ENCODE measurements at regions not wholly inside any gene's neighbourhood (a gene's known extent, or its start where the extent isn't known, plus 50 kb on each side); places are given as distances from the start of the nearest gene placed in this dataset.

DNA sequence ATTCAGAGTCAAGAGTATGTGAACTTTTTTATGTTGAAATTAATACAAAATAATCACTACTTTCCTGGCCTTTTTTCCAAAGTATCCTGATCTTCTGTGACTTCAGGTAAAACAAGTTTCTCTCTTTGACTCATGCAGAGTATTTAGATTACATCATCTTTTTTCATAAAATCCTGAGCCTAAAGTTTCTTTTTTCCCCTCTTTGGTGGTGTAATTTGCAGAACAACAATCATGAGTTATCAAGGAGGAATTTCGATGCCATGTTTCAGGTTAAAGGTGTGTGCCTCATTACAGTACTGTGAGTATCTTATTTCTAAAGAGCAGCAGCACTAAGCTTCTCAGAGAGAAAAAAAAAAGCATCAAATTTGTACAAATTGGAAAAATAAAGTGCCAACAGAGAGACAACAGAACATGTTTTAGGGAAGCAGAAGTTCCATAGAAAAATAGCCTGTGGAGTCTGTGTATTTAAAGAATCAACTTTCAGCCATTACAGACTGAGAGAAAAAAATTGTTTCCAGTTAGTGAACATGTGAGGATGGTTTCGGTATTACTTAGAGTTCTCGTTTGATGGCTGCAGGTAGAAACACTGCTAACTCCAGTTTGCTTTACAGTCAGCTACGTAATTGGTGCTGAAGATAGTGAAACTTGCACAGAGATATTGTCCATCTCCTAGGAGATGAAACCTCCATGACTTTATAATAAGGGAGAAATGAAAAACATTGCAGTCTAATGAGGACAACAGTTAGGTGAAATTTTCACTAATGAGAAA, 78.1 kb upstream of the PCDH9 start:
- Mint-ChIP-seq H3K27me3 (ENCODE audit: insufficient read depth) (no peaks in the 10 kb centered on the region), H3K36me3 (ENCODE audit: low read depth) (no peaks in the 10 kb centered on the region), H3K4me3 (no peak overlapping the region), H3K4me1 (ENCODE audit: low read depth) (no peaks in the 10 kb centered on the region), H3K27ac (no peak overlapping the region), H3K9me3 (peaks cover 2% of the 10 kb centered on the region; the same call in 1 of the 2 replicates)
- TF ChIP-seq, protein P1, sequence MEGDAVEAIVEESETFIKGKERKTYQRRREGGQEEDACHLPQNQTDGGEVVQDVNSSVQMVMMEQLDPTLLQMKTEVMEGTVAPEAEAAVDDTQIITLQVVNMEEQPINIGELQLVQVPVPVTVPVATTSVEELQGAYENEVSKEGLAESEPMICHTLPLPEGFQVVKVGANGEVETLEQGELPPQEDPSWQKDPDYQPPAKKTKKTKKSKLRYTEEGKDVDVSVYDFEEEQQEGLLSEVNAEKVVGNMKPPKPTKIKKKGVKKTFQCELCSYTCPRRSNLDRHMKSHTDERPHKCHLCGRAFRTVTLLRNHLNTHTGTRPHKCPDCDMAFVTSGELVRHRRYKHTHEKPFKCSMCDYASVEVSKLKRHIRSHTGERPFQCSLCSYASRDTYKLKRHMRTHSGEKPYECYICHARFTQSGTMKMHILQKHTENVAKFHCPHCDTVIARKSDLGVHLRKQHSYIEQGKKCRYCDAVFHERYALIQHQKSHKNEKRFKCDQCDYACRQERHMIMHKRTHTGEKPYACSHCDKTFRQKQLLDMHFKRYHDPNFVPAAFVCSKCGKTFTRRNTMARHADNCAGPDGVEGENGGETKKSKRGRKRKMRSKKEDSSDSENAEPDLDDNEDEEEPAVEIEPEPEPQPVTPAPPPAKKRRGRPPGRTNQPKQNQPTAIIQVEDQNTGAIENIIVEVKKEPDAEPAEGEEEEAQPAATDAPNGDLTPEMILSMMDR (IDR thresholded peaks at IDR 0.05), result no peak
- no peak for DNase-seq

DNA sequence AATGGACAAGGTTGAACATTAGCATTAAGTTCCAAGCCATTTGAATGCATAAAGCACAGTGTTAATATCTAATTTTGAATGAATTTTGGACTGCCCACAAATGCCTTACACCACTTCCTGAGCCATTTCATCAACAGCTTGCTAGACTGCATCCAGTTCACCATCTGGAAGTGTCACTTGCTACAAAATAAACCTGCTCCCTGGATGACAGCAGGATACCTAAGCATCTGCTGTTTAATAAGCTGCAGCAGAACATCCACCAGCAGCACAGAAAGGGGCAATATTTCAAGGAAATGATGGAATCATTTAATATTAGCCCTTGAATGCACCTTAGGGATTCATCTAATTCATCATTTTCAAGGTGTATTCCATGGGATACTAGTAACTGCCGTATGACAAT, 76.6 kb upstream of the PCDH9 start:
- Mint-ChIP-seq H3K9me3 (peaks cover 5% of the 10 kb centered on the region), H3K4me1 (ENCODE audit: low read depth) (no peaks in the 10 kb centered on the region), H3K4me3 (no peak overlapping the region), H3K27me3 (ENCODE audit: insufficient read depth) (no peaks in the 10 kb centered on the region), H3K36me3 (ENCODE audit: low read depth) (no peaks in the 10 kb centered on the region), H3K27ac (no peak overlapping the region)
- TF ChIP-seq, protein P1 (IDR thresholded peaks at IDR 0.05), result no peak
- no peak for DNase-seq

DNA sequence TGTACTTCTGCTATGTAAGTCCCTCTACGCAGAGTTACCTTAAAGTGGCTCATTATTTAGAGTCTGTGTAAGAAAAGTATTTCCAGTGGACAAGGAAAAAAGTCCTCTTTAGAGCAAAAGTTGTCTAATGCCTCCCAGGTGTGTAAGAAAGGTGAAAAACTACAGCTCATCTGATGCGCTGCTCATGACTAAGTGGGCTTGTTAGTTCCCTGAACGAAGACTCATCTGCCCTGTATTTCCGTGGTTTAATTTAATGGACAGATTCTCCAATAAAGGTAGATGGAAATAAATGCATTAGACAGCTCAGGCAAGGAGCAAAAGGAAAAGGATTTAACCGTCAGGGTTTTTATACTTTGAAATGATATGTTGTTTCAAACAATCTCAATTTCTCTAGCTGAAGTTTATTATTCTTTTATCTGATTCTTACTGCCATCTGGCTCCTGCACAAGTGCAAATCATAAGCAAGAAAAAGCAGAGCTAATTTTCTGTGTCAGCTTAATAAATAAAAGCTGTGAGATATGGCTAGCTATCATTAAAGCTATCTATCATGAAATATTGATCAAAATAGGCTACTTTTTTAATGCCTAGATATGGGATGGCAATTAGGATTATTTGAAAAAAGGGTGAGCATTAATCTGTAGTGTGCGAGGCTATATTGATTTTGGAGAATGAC, 73.7 kb upstream of the PCDH9 start:
- Mint-ChIP-seq H3K27ac (no peak overlapping the region), H3K27me3 (ENCODE audit: insufficient read depth) (no peaks in the 10 kb centered on the region), H3K36me3 (ENCODE audit: low read depth) (no peaks in the 10 kb centered on the region), H3K4me1 (ENCODE audit: low read depth) (peaks cover 6% of the 10 kb centered on the region; the same call in 1 of the 2 replicates), H3K4me3 (no peak overlapping the region), H3K9me3 (peaks cover 18% of the 10 kb centered on the region)
- DNase-seq, result no peak
- TF ChIP-seq, protein P1 (IDR thresholded peaks at IDR 0.05), result no peak

DNA sequence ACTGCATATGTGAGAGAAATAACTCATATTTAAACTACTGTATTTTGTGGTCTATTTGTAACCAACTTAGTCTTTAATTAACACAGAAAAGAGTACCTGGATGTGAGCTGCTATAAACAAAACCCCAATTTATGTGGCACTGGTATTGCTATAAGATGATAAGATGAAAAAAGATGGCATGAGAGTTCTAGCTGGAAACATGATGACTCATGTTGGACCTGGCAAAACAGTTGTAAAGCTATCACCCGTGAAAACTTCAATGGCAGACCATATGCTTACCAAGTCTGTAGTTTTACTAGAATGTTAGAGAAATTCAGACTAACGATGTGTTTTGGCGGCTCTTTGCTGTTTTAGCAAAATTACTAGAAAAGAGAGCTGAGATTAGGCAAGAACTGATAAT, 69.6 kb upstream of the PCDH9 start:
- Mint-ChIP-seq H3K27me3 (ENCODE audit: insufficient read depth) (no peaks in the 10 kb centered on the region), H3K4me1 (ENCODE audit: low read depth) (peaks cover 6% of the 10 kb centered on the region; the same call in 1 of the 2 replicates), H3K36me3 (ENCODE audit: low read depth) (no peaks in the 10 kb centered on the region), H3K4me3 (no peak overlapping the region; the same call in 1 of the 2 replicates), H3K9me3 (peaks cover 25% of the 10 kb centered on the region), H3K27ac (peak overlapping the region; percentile 34; the same call in 1 of the 2 replicates)
- TF ChIP-seq, protein P1 (IDR thresholded peaks at IDR 0.05), result no peak
- DNase-seq, result no peak

DNA sequence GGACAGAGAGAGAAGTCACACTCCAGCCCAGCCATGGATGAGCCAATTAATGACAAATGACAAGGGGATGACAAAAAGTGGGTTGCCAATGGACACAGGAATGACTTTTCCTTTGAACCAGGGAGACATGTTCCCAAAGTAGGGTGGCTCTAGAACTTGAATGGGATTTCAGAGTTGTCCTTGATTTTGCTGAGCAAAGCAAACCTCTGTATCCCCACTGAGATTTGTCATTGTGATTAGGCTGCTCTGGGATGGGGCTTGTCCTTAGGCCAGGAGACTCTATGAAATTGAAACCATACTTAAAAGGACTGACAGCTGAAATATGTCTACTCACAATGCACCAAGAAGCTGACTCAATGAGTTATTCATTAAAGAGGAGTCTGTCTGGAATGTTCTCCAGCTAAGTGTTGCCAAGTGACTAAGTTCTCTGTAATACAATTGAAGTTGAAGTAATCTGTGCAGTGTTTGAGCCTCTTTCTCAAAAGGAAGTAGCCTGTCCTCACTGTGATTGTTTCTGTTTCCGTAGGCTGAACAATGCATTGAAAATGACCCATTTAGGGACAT, 69.0 kb upstream of the PCDH9 start:
- Mint-ChIP-seq H3K27ac (peak overlapping the region; percentile 34; the same call in 1 of the 2 replicates), H3K36me3 (ENCODE audit: low read depth) (no peaks in the 10 kb centered on the region)
- DNase-seq, result peak; percentile 8

More for the DNA sequence above, 69.0 kb upstream of the PCDH9 start:
- H3K27me3 Mint-ChIP-seq (ENCODE audit: insufficient read depth), result no peaks in the 10 kb centered on the region
- peaks cover 6% of the 10 kb centered on the region; the same call in 1 of the 2 replicates for H3K4me1 Mint-ChIP-seq (ENCODE audit: low read depth)
- peaks cover 25% of the 10 kb centered on the region for H3K9me3 Mint-ChIP-seq
- H3K4me3 Mint-ChIP-seq, result no peak overlapping the region; the same call in 1 of the 2 replicates
- TF ChIP-seq, protein P1 (IDR thresholded peaks at IDR 0.05), result no peak
